H9 (cell line): ENCODE measurements at regions not wholly inside any gene's neighbourhood (a gene's known extent, or its start where the extent isn't known, plus 50 kb on each side); places are given as distances from the start of the nearest gene placed in this dataset.

ENCODE experiments used
- DNase-seq: peaks from one replicate; pipeline ENCODE4 v3.0.0-alpha.2; 2017
- H2AFZ ChIP-seq: one replicate; pipeline ENCODE4 v1.6.1; 2013; ENCODE audit warnings: mild to moderate bottlenecking, low read length, control low read depth, moderate library complexity
- H2AK5ac ChIP-seq: 2 replicates; pipeline ENCODE4 v1.6.1; 2013; ENCODE audit warnings: low read length, control low read depth, mixed read lengths; ENCODE audit not compliant: insufficient read length
- H2BK120ac ChIP-seq: one replicate; pipeline ENCODE4 v1.6.1; 2013; ENCODE audit warnings: low read depth, mild to moderate bottlenecking, low read length, control low read depth, inconsistent platforms; ENCODE audit not compliant: poor library complexity, severe bottlenecking
- H2BK12ac ChIP-seq: 2 replicates; pipeline ENCODE4 v1.6.1; 2013; ENCODE audit warnings: low read length, control low read depth, mixed read lengths, low read depth; ENCODE audit not compliant: insufficient read length
- H2BK15ac ChIP-seq: 2 replicates; pipeline ENCODE4 v1.6.1; 2013; ENCODE audit warnings: low read depth, low read length, control low read depth
- H2BK20ac ChIP-seq: one replicate; pipeline ENCODE4 v1.6.1; 2013; ENCODE audit warnings: low read depth, mild to moderate bottlenecking, low read length, control low read depth, inconsistent platforms; ENCODE audit not compliant: poor library complexity, severe bottlenecking
- H2BK5ac ChIP-seq: 2 replicates; pipeline ENCODE4 v1.6.1; 2013; ENCODE audit warnings: low read length, control low read depth, mixed read lengths; ENCODE audit not compliant: insufficient read length
- H3K14ac ChIP-seq: 2 replicates; pipeline ENCODE4 v1.6.1; 2013; ENCODE audit warnings: low read length, control low read depth; ENCODE audit not compliant: insufficient read depth
- H3K18ac ChIP-seq: 2 replicates; pipeline ENCODE4 v1.6.1; 2013; ENCODE audit warnings: low read depth, mild to moderate bottlenecking, mixed read lengths, low read length, control low read depth; ENCODE audit not compliant: insufficient read length
- H3K23ac ChIP-seq: 2 replicates; pipeline ENCODE4 v1.6.1; 2013; ENCODE audit warnings: low read length, control low read depth, mixed read lengths, low read depth; ENCODE audit not compliant: insufficient read length
- H3K23me2 ChIP-seq: 2 replicates; pipeline ENCODE4 v1.6.1; 2013; ENCODE audit warnings: low read depth, mild to moderate bottlenecking, mixed read lengths, low read length, control low read depth; ENCODE audit not compliant: insufficient read length, poor library complexity, severe bottlenecking
- H3K27ac ChIP-seq: 2 replicates; pipeline ENCODE4 v1.5.1; 2013; ENCODE audit warnings: low read length, control low read depth, mixed read lengths, low read depth; ENCODE audit not compliant: insufficient read length
- H3K27me3 ChIP-seq: 2 replicates; pipeline ENCODE4 v1.6.1; 2013; ENCODE audit warnings: low read length, control low read depth, inconsistent platforms; ENCODE audit not compliant: insufficient read depth
- H3K4ac ChIP-seq: 2 replicates; pipeline ENCODE4 v1.6.1; 2013; ENCODE audit warnings: low read depth, mild to moderate bottlenecking, control low read depth, inconsistent platforms, low read length, moderate library complexity
- H3K4me1 ChIP-seq: 2 replicates; pipeline ENCODE4 v1.6.1; 2013; ENCODE audit warnings: low read length, control low read depth, inconsistent platforms; ENCODE audit not compliant: insufficient read depth
- H3K4me2 ChIP-seq: 2 replicates; pipeline ENCODE4 v1.6.1; 2013; ENCODE audit warnings: low read length, control low read depth, mixed read lengths; ENCODE audit not compliant: insufficient read length, insufficient read depth
- H3K56ac ChIP-seq: 2 replicates; pipeline ENCODE4 v1.6.1; 2013; ENCODE audit warnings: low read depth, mild to moderate bottlenecking, mixed read lengths, low read length, control low read depth; ENCODE audit not compliant: insufficient read length
- H3K79me1 ChIP-seq: 2 replicates; pipeline ENCODE4 v1.6.1; 2013; ENCODE audit warnings: low read depth, mild to moderate bottlenecking, moderate library complexity, low read length, control low read depth, inconsistent platforms; ENCODE audit not compliant: insufficient read depth, poor library complexity, severe bottlenecking
- H3K79me2 ChIP-seq: 2 replicates; pipeline ENCODE4 v1.6.1; 2013; ENCODE audit warnings: low read length, control low read depth, inconsistent platforms; ENCODE audit not compliant: insufficient read depth
- H3K9ac ChIP-seq: 2 replicates; pipeline ENCODE4 v1.6.1; 2013; ENCODE audit warnings: low read length, control low read depth, mixed read lengths; ENCODE audit not compliant: insufficient read length; ENCODE audit errors: extremely low read depth
- H3K9me3 ChIP-seq: one replicate; pipeline ENCODE4 v1.6.1; 2013; ENCODE audit warnings: low read depth, low read length, inconsistent platforms; ENCODE audit not compliant: control insufficient read depth
- H3T11ph ChIP-seq: one replicate; pipeline ENCODE4 v1.6.1; 2013; ENCODE audit warnings: mild to moderate bottlenecking, low read length, control low read depth, inconsistent platforms
- H4K20me1 ChIP-seq: one replicate; pipeline ENCODE4 v1.6.1; 2013; ENCODE audit not compliant: control insufficient read depth, insufficient read length, insufficient read depth
- H4K5ac ChIP-seq: 2 replicates; pipeline ENCODE4 v1.6.1; 2013; ENCODE audit warnings: low read depth, mild to moderate bottlenecking, mixed read lengths, low read length, control low read depth; ENCODE audit not compliant: insufficient read length
- H4K8ac ChIP-seq: replicated peaks from 2 replicates; pipeline ENCODE4 v1.6.1; 2013; ENCODE audit warnings: low read length, control low read depth, mixed read lengths, low read depth; ENCODE audit not compliant: insufficient read length
- H4K91ac ChIP-seq: 2 replicates; pipeline ENCODE4 v1.6.1; 2013; ENCODE audit warnings: low read depth, mild to moderate bottlenecking, moderate library complexity, mixed read lengths, low read length, control low read depth; ENCODE audit not compliant: insufficient read length
- H3K27ac Mint-ChIP-seq, 3 experiments: 2 replicates in 2 of 3; 3 replicates in 1 of 3; pipeline ENCODE4 v1.8.0; 2020 to 2021; ENCODE audit warnings: mixed read lengths in 3 of 3, mild to moderate bottlenecking in 1 of 3, moderate library complexity in 1 of 3
- H3K27me3 Mint-ChIP-seq: 2 replicates; pipeline ENCODE4 v1.8.0; 2021; ENCODE audit warnings: low read depth, mild to moderate bottlenecking, moderate library complexity, mixed read lengths
- H3K36me3 Mint-ChIP-seq, 3 experiments: 2 replicates in 2 of 3; 3 replicates in 1 of 3; pipeline ENCODE4 v1.8.0; 2020 to 2021; ENCODE audit warnings: low read depth in 3 of 3, mixed read lengths in 3 of 3; ENCODE audit not compliant: insufficient read depth in 1 of 3
- H3K4me1 Mint-ChIP-seq, 2 experiments: 2 replicates each; pipeline ENCODE4 v1.8.0; 2020; ENCODE audit warnings: mixed read lengths in 2 of 2
- H3K4me3 Mint-ChIP-seq, 2 experiments: 2 replicates in 1 of 2; 3 replicates in 1 of 2; pipeline ENCODE4 v1.8.0; 2020 to 2021; ENCODE audit warnings: mild to moderate bottlenecking in 2 of 2, mixed read lengths in 2 of 2, moderate library complexity in 1 of 2
- H3K9me3 Mint-ChIP-seq, 2 experiments: 2 replicates in 1 of 2; 3 replicates in 1 of 2; pipeline ENCODE4 v1.8.0; 2020; ENCODE audit warnings: mild to moderate bottlenecking in 2 of 2, mixed read lengths in 2 of 2, moderate library complexity in 1 of 2
- WGBS: extraction: QIAGEN DNeasy Blood & Tissue Kit; methylation state at CpG from one replicate; pipeline ENCODE4 v1.1.7; 2013; ENCODE audit warnings: missing lambda C conversion rate, low lambda C conversion rate, mixed read lengths; ENCODE audit not compliant: insufficient read length; ENCODE audit errors: extremely low coverage; 5-methylcytosine and 5-hydroxymethylcytosine counted together
- TF ChIP-seq, protein P1 (sequence below): fragments of 200-600 bp; sonication (generic); conservative IDR thresholded peaks from 3 replicates; pipeline ENCODE4 v1.8.0; 2021; ENCODE audit warnings: antibody characterized with exemption, mild to moderate bottlenecking

DNA sequence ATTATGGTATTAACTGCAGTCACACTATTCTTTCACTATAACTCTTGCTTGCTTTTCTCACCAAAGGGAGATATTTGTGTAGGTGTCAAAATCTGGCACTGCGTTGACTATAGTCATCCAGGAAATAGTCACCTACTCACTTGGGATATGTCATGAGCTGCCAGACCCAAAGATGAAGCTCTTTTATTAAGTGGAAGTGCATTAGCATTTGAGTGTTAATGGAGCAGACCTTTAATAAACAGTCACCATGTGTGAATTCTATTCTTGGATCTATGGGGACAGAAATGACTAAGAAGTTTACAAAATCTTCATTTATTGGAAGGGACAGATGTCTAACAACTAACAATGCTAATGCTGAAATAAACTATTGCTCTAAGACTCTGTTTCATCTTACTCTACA, 130.1 kb upstream of the NEDD9 start:
- WGBS: no CpG with 5 or more reads among the region's 1 CpG
- H2AFZ ChIP-seq: no peak overlapping the region
- DNase-seq: no peak
- H3K4me2 ChIP-seq: no peak overlapping the region
- H4K5ac ChIP-seq: no peak overlapping the region
- Mint-ChIP-seq H3K27me3 (no peaks in the 10 kb centered on the region), H3K4me3 (no peak overlapping the region), H3K4me1 (peaks cover 11 to 15% of the 10 kb centered on the region in 2 experiments), H3K9me3 (no peaks in the 10 kb centered on the region; a peak in 1 of 5 replicates), H3K36me3 (no peaks in the 10 kb centered on the region), H3K27ac (no peak overlapping the region)
- H3K14ac ChIP-seq: no peak overlapping the region
- H2BK20ac ChIP-seq: no peak overlapping the region
- H3K9ac ChIP-seq: no peak overlapping the region
- H3K56ac ChIP-seq: no peak overlapping the region
- no peak overlapping the region for H3K23ac ChIP-seq
- no peak overlapping the region for H3K18ac ChIP-seq
- no peaks in the 10 kb centered on the region for H4K20me1 ChIP-seq
- H2BK15ac ChIP-seq: no peak overlapping the region
- no peak overlapping the region for H2BK5ac ChIP-seq
- H3K23me2 ChIP-seq: no peaks in the 10 kb centered on the region
- TF ChIP-seq, protein P1, sequence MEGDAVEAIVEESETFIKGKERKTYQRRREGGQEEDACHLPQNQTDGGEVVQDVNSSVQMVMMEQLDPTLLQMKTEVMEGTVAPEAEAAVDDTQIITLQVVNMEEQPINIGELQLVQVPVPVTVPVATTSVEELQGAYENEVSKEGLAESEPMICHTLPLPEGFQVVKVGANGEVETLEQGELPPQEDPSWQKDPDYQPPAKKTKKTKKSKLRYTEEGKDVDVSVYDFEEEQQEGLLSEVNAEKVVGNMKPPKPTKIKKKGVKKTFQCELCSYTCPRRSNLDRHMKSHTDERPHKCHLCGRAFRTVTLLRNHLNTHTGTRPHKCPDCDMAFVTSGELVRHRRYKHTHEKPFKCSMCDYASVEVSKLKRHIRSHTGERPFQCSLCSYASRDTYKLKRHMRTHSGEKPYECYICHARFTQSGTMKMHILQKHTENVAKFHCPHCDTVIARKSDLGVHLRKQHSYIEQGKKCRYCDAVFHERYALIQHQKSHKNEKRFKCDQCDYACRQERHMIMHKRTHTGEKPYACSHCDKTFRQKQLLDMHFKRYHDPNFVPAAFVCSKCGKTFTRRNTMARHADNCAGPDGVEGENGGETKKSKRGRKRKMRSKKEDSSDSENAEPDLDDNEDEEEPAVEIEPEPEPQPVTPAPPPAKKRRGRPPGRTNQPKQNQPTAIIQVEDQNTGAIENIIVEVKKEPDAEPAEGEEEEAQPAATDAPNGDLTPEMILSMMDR: no peak
- no peak overlapping the region for H2AK5ac ChIP-seq
- H3K4me1 ChIP-seq: no peaks in the 10 kb centered on the region
- H4K91ac ChIP-seq: no peak overlapping the region
- H3K9me3 ChIP-seq: no peaks in the 10 kb centered on the region
- no peaks in the 10 kb centered on the region; the same call in 1 of the 2 replicates for H3K79me2 ChIP-seq
- H3T11ph ChIP-seq: no peak overlapping the region
- no peaks in the 10 kb centered on the region for H3K27me3 ChIP-seq
- H3K4ac ChIP-seq: no peak overlapping the region
- no peak overlapping the region for H2BK12ac ChIP-seq
- H3K79me1 ChIP-seq: no peaks in the 10 kb centered on the region
- H4K8ac ChIP-seq: no peak overlapping the region
- H2BK120ac ChIP-seq: no peak overlapping the region
- no peak overlapping the region for H3K27ac ChIP-seq
